HAP-1 (cell line): ENCODE measurements at regions not wholly inside any gene's neighbourhood (a gene's known extent, or its start where the extent isn't known, plus 50 kb on each side); places are given as distances from the start of the nearest gene placed in this dataset.

Experiments
- DNase-seq, 2 experiments: peaks; one replicate each; pipeline ENCODE4 v3.0.0-alpha.2; 2016 to 2020; ENCODE audit warnings: low spot score in 2 of 2
- H3K27me3 ChIP-seq: fragments of 250-450 bp; sonication (Bioruptor Pico); 2 replicates; pipeline ENCODE4 v1.5.1; 2020; ENCODE audit warnings: low read depth, mild to moderate bottlenecking, moderate library complexity
- H3K36me3 ChIP-seq: fragments of 250-450 bp; sonication (Bioruptor Pico); replicated peaks from 2 replicates; pipeline ENCODE4 v1.5.1; 2020; ENCODE audit warnings: mild to moderate bottlenecking
- H3K4me1 ChIP-seq: fragments of 250-450 bp; sonication (Bioruptor Pico); 2 replicates; pipeline ENCODE4 v1.5.1; 2020; ENCODE audit warnings: mild to moderate bottlenecking
- H3K4me3 ChIP-seq: fragments of 250-450 bp; sonication (Bioruptor Pico); 2 replicates; pipeline ENCODE4 v1.5.1; 2020; ENCODE audit warnings: mild to moderate bottlenecking, moderate library complexity
- H3K9me3 ChIP-seq: fragments of 250-450 bp; sonication (Bioruptor Pico); 2 replicates; pipeline ENCODE4 v1.5.1; 2020; ENCODE audit warnings: mild to moderate bottlenecking, moderate library complexity
- in situ Hi-C: fragments of 300-500 bp; cut with MboI; formaldehyde crosslinking; loops from 3 replicates; pipeline ENCODE4 v1.14.3; 2020; ENCODE audit warnings: low sequenced_read_pairs, inconsistent platforms, mixed read lengths

DNA sequence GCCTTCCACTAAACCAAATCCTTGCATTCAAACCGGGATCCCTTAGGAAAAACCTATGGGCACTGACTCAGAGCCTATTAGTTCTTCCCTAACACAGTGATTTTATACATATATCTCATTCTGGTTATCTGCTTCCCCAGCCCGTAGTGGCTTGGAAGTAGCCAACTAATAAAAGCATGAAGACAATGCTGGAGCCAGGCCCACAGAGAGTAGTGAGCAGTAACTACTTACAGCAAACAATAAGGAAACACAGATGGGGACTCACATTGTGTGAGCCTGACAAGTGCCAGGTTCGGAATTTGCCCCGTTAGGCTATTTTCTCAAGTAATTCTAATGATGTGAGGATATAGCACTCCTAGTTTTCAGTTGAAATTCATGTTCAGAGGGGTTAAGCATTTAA is 83.3 kb upstream of the OR5AK2 start:
- H3K36me3 ChIP-seq, result no peaks in the 10 kb centered on the region
- no peaks in the 10 kb centered on the region for H3K27me3 ChIP-seq
- no peaks in the 10 kb centered on the region for H3K9me3 ChIP-seq
- no peak for DNase-seq
- H3K4me1 ChIP-seq, result no peaks in the 10 kb centered on the region
- H3K4me3 ChIP-seq, result no peak overlapping the region
- in situ Hi-C loops, result loop anchor here (25.0 kb wide), 1 partner anchor 107 kb away; no protein-coding TSS in a partner anchor

- Histone ChIP-seq H3K9me3 (no peaks in the 10 kb centered on the region), H3K4me1 (no peaks in the 10 kb centered on the region), H3K36me3 (no peaks in the 10 kb centered on the region), H3K27me3 (no peaks in the 10 kb centered on the region), H3K4me3 (no peak overlapping the region)
- DNase-seq, result no peak
- in situ Hi-C loops, result no loop called here
These were observed 89.9 kb upstream of the OR5AK2 start for GRCh38 chr11:56898856-56899255.

DNA sequence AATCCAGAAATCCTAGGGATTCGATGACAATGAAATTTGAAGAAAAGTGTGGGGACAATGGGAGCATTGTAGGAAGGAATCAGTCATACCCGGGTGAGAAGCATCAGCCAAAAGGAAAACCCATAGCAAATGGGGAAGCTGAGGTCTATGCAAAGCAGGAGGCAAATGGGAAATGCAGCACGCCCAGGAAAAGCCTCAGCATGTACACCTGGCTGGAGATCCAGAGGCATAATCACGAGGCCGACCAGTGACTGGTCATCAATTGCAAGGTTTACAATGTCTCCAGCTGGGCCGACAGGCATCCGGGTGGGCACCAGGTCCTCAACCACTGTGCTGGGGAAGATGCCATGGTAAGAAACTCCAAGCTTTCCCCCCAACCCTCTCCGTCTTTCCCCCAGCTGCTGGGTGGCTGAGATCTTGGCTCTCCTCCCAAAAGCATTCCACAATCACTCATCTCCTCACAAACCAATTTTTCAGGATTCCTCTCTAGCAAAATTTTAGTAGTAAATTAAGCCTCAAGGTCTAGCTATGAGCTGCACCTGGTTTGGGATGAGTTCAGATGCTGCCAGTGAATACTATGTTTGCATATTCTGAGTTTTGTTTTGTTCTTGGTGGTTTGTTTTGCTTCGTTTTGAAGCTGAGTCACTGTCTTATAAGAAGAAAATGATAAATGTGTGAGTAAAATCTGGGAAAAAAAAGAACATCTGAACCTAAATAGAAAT is 98.0 kb upstream of the OR5AK2 start:
- Histone ChIP-seq H3K4me1 (no peaks in the 10 kb centered on the region), H3K27me3 (no peaks in the 10 kb centered on the region), H3K9me3 (no peaks in the 10 kb centered on the region), H3K36me3 (no peaks in the 10 kb centered on the region), H3K4me3 (no peak overlapping the region)
- DNase-seq, result no peak
- in situ Hi-C loops, result no loop called here

DNA sequence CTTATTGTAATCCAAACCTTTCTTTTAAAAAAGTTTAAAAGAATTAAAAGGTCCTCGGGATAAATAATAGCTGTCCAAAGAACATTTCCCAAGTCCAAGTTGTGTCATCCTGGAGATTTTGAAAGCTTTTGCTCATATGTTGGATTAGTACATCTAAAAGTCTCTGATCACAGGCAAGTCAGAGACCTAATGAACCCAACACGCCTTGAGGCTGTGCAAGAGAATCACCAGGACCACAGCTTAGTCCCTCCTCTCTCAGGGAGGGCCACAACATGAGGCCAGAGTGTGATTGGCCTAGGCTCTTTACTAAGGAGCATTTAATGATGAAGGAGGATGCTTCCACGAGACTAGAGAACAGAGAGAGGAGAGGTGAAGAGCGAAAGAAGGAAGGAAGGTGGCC is 98.7 kb upstream of the OR5AK2 start:
- no peak for DNase-seq
- Histone ChIP-seq H3K9me3 (no peaks in the 10 kb centered on the region), H3K36me3 (no peaks in the 10 kb centered on the region), H3K27me3 (no peaks in the 10 kb centered on the region), H3K4me1 (no peaks in the 10 kb centered on the region), H3K4me3 (no peak overlapping the region)
- in situ Hi-C loops, result no loop called here

DNA sequence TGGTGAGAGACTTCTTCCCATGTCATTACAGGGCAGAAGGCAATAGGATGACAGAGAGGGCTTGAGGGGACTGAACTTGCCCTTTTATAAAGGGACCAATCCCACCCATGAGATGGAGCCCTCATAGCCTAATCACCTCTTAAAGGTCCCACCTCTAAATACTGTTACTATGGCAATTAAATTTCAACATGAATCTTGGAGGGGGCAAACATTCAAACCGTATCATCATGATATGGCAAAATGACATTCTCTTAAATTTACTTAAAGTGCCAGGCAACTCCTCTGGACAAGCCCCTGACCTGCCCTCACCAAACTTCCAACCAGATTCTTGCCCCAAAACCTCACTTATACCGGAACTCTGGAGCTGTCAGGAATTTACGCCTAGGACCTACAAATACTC is 100.8 kb upstream of the OR5AK2 start:
- Histone ChIP-seq H3K4me1 (no peaks in the 10 kb centered on the region), H3K27me3 (no peaks in the 10 kb centered on the region), H3K9me3 (no peaks in the 10 kb centered on the region), H3K36me3 (no peaks in the 10 kb centered on the region), H3K4me3 (no peak overlapping the region)
- no peak for DNase-seq
- in situ Hi-C loops, result no loop called here

DNA sequence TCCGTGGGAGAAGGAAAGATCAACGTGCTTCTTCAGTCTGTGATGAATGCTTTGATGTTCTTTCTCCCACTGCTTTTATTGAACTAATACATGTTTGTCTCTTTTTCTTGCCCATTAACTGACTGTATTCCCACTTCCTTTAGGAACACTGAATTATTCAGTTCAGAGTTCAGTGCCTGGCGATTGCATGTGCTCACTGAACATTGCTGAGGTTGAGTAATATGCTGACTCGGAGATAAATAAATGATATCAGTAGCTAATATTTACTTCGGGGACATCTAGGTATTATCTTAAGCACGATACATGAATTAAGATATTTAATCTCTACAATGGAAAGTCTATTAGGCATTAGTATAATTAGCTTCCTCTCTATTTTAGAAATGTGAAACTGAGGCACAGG is 102.3 kb upstream of the OR5AK2 start:
- H3K4me1 ChIP-seq, result no peaks in the 10 kb centered on the region
- no peaks in the 10 kb centered on the region for H3K36me3 ChIP-seq
- H3K27me3 ChIP-seq, result no peaks in the 10 kb centered on the region
- no peaks in the 10 kb centered on the region for H3K9me3 ChIP-seq
- no peak overlapping the region for H3K4me3 ChIP-seq
- in situ Hi-C loops, result no loop called here
- no peak for DNase-seq

GRCh38 chr11:56885854-56886253 is 102.9 kb upstream of the OR5AK2 start:
- Histone ChIP-seq H3K4me1 (no peaks in the 10 kb centered on the region), H3K36me3 (no peaks in the 10 kb centered on the region), H3K4me3 (no peak overlapping the region), H3K9me3 (no peaks in the 10 kb centered on the region), H3K27me3 (no peaks in the 10 kb centered on the region)
- DNase-seq, result no peak
- in situ Hi-C loops, result no loop called here

DNA sequence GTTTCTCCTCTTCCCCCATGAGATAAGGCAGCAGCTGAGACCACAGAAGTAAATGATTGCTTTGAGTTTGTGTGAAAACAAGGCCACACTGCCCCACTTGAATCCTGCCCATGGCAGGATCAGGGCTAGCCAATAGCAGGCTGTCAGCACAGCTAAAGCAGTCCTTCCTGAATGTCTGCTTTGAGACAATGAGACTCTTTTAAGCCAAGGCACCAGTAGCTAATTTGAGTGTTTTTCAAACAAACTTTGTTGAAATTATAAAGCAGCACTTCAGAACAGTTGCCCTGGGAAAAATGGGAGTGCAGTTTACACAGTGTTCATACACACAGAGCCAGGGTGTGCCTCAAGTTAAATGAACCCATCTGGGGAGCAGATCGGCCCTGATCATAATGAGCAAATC is 103.5 kb upstream of the OR5AK2 start:
- no peaks in the 10 kb centered on the region for H3K9me3 ChIP-seq
- no peaks in the 10 kb centered on the region for H3K36me3 ChIP-seq
- no peaks in the 10 kb centered on the region for H3K4me1 ChIP-seq
- in situ Hi-C loops, result no loop called here
- no peaks in the 10 kb centered on the region for H3K27me3 ChIP-seq
- no peak for DNase-seq
- no peak overlapping the region for H3K4me3 ChIP-seq

DNA sequence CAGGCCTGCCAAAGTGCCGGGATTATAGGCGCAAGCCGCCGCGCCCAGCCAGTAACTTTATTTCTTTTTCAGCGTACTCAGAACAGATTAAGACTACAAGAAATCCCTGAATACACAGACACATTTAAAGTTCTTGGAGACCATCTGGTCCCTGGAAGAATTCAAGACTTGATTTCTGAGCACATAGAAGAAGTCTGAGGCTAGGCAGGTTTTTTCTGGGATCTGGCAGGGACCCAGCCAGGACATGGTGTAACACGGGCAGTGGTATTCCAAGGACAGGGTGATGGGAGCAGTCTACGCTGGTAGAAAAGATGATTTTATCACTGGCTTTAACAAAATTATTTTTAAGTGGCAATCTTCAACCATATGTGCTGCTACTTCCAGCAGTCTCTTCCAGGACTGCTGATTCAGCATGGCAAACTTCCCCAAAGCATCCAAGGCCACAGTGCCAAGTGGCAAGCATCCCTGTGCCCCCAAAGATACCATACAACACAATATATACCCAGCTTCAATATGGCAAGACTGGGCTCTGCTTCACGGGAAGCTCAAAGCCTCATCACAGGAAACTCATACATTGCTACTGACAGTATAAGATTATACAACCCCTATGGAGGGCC is 105.2 kb upstream of the OR5AK2 start:
- Histone ChIP-seq H3K36me3 (no peaks in the 10 kb centered on the region), H3K27me3 (no peaks in the 10 kb centered on the region), H3K4me1 (no peaks in the 10 kb centered on the region), H3K9me3 (no peaks in the 10 kb centered on the region), H3K4me3 (no peak overlapping the region)
- no peak for DNase-seq
- in situ Hi-C loops, result no loop called here

GRCh38 chr11:56876621-56877275 is 112.0 kb upstream of the OR5AK2 start:
- no peak overlapping the region for H3K4me3 ChIP-seq
- H3K36me3 ChIP-seq, result no peaks in the 10 kb centered on the region
- no peaks in the 10 kb centered on the region for H3K9me3 ChIP-seq
- DNase-seq, result no peak
- H3K27me3 ChIP-seq, result no peaks in the 10 kb centered on the region
- H3K4me1 ChIP-seq, result no peaks in the 10 kb centered on the region
- in situ Hi-C loops, result no loop called here

GRCh38 chr11:56855217-56855616 is 106.7 kb upstream of the OR9G4 start:
- Histone ChIP-seq H3K9me3 (no peaks in the 10 kb centered on the region), H3K27me3 (no peaks in the 10 kb centered on the region), H3K36me3 (no peaks in the 10 kb centered on the region), H3K4me1 (no peaks in the 10 kb centered on the region), H3K4me3 (no peak overlapping the region)
- in situ Hi-C loops, result no loop called here
- DNase-seq, result no peak

DNA sequence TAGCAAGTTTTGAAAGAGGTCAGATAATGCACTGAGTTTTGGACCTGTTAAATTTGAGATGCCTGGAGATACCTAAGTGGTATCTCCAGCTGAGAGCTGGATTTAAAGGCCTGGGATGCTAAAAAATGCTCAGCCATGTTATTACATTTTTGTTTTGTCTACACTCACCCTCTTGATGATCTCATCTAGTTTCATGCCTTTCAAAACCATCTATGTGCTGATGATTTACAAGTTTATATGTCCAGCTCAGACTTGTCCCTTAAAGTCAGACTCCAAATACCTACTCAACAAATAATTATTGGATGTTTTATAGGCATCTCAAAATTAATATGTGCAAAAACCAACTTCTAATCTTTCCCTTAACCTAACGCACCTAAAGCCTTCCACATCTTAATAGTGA is 103.6 kb upstream of the OR9G4 start:
- Histone ChIP-seq H3K27me3 (no peaks in the 10 kb centered on the region), H3K4me3 (no peak overlapping the region), H3K9me3 (no peaks in the 10 kb centered on the region), H3K4me1 (no peaks in the 10 kb centered on the region), H3K36me3 (no peaks in the 10 kb centered on the region)
- no peak for DNase-seq
- in situ Hi-C loops, result no loop called here

DNA sequence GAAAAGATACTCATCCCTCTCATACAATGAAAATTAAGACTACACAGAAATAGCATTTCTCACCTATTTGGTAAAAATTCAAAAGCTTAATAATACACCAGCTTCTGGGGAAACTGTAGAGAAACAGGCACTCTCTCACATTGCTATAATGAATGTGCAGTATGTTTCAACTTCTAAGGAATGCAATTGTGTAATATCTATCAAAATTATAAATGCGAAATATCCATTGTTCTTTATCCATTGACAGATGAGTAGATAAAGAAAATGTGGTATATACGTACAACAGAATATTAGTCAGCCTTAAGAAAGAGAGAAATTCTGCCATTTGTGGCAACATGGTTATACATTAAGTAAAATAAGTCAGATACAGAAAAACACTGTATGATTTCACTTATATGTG is 101.4 kb upstream of the OR9G4 start:
- DNase-seq, result no peak
- Histone ChIP-seq H3K4me3 (no peak overlapping the region), H3K36me3 (no peaks in the 10 kb centered on the region), H3K27me3 (no peaks in the 10 kb centered on the region), H3K9me3 (no peaks in the 10 kb centered on the region), H3K4me1 (no peaks in the 10 kb centered on the region)
- in situ Hi-C loops, result loop anchor here (10.0 kb wide), 1 partner anchor 395 kb away; no protein-coding TSS in a partner anchor

DNA sequence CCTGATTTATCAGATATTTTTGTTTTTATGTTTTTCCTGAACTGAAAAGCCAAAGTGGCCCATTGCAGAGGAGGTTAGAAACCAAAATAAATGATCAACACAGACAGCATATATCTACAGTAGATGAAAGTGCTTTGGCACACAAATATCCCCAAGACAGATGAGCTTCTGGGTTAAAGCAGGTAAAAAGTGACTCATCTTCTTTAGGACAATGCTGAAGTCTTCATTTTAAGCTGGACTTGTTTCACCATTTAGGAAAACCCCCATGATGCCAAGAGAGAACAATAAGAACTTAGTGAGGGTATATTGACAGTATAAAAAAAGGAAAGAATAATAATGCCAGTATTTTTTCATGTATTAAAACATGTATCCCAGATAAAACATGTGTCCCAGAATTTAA is 100.8 kb upstream of the OR9G4 start:
- H3K4me3 ChIP-seq, result no peak overlapping the region
- H3K36me3 ChIP-seq, result no peaks in the 10 kb centered on the region
- no peaks in the 10 kb centered on the region for H3K27me3 ChIP-seq
- in situ Hi-C loops, result loop anchor here (10.0 kb wide), 1 partner anchor 396 kb away; no protein-coding TSS in a partner anchor
- no peaks in the 10 kb centered on the region for H3K9me3 ChIP-seq
- no peaks in the 10 kb centered on the region for H3K4me1 ChIP-seq
- no peak for DNase-seq
